Stimulated activated CD8-positive, alpha-beta memory T cell treated with anti-CD3 and anti-CD28 coated beads, Interleukin-7, amount 100 ng/mL, for 48 hours (primary cell): ENCODE measurements at regions not wholly inside any gene's neighbourhood (a gene's known extent, or its start where the extent isn't known, plus 50 kb on each side); places are given as distances from the start of the nearest gene placed in this dataset.
A peak's percentile ranks its signal among the peaks of the same experiment; 100 is the strongest.
"Not testable (repeated sequence)": the region's sequence is repeated elsewhere in the genome, so short reads cannot be mapped to it uniquely, and the experiment has no call there.

ENCODE experiments used
- DNase-seq, 2 donors: peaks; one replicate each; pipeline ENCODE4 v3.0.0-alpha.2; 2020; ENCODE audit warnings: low read depth in 1 of 2; ENCODE audit errors: extremely low read depth in 1 of 2

- DNase-seq = no peak
Observed at GRCh38 chr12:56872366-56872765, 61.8 kb downstream of the SDR9C7 start.

- DNase-seq = no peak
Observed at GRCh38 chr12:56867216-56867615, 67.0 kb downstream of the SDR9C7 start.

DNA sequence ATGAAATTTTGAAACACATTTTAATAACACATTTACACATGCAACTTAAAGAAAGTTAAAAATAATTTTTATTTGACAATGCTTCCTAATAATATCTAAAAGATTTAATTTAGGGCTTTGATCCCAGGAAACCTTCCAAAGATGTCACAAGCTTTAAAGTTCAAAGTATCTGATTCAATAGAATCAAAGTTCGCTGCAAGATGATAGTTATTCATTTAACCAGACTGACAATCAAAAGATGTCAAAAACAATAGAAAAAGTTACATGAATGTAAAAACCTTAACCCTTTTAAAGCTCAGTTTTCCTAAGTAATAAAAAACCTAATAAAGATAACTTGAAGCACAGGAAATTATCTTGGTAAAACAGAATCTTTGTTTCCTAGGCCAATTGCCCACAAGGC, 67.7 kb downstream of the SDR9C7 start:
- DNase-seq = no peak

DNA sequence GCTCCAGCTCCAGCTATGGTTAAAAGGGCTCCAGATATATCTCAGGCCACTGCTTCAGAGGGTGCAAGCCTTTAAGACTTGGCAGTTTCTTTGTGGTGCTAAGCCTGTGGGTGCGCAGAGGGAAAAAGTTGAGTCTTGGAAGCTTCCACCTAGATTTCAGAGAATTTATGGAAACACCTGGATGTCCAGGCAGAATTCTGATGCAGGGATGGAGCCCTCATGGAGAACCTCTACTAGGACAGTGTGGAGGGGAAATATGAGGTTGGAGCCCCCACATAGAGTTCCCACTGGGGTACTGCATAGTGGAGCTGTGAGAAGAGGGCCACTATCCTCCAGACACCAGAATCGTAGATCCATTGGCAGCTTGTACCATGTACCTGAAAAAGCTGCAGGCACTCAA, 69.9 kb downstream of the SDR9C7 start:
- DNase-seq = no peak

- DNase-seq = no peak
Observed at GRCh38 chr12:56863789-56864188, 70.4 kb downstream of the SDR9C7 start.

DNA sequence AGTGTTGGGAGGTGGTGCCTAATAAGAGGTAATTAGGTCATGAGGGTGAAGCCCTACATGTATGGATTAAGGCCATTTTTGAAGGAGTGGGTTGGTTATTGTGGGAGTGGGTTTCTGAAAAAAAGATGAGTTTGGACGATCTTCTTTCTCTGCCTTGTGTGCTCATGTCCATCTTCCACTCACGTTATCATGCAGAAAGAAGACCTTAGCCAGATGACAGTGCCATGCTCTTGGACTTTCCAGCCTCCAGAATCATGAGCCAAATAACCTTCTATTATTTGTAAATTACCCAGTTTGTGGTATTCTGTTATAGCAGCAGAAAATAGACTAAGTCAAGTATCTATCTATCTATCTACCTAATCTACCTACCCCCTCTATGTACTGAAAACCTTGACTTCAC, 71.9 kb downstream of the SDR9C7 start:
- no peak for DNase-seq

DNA sequence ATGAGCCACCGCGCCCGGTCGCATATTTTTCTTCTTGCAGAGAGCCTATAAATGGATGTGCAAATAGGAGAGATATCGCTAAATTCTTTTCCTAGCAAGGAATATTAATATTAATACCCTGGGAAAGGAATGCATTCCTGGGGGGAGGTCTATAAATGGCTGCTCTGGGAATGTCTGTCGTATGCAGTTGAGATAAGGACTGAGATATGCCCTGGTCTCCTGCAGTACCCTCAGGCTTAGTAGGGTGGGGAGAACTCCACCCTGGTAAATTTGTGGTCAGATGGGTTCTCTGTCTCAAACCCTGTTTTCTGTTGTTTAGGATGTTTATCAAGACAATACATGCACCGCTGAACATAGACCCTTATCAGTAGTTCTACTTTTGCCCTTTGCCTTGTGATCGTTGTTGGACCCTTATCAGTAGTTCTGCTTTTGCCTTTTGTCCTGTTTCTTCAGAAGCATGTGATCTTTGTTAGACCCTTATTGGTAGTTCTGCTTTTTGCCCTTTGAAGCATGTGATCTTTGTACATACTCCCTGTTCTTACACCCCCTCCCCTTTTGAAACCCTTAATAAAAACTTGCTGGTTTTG, 80.7 kb downstream of the SDR9C7 start:
- DNase-seq = not testable (repeated sequence)

GRCh38 chr12:56851462-56851861, 82.7 kb downstream of the SDR9C7 start:
- DNase-seq = no peak

DNA sequence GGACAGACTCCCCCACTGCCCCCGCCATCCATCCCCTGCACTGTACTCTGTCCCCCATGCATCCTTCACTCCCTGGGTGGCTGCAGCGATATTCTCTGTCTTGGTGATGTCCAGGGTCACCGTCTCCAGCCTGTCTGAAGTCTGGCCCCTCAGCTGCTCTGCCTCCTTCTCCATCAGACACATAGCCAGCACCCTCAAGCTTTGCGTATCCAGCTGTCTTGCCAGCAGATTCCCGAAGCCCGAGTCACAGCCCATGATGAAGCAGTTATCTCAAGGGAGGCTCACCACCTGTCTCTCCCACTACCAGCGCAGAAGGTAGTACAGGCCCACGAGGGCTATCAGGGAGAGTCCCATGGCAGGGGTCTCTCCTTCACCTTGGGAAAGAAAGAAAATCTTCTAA, 77.8 kb downstream of the HSD17B6 start:
- DNase-seq = no peak

DNA sequence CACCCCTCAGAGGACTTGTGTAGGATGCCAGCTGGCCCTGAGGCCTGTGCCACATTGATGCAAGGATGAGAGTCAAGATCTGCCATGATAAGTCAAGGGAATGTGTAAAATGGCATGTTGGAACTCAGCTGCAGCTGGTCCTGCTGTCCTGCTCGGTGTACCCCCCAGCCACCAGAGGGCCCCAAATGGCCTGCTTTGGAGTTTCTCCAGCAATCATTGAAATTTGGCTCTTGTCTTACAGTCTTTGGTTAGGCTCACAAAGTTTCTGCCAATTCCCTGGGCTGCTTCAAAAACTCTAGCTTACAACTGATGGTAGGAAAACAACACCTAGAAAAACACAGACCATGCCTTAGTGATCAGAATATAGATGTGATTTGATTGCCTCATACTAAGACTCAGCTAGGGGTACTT, 76.8 kb downstream of the HSD17B6 start:
- peak in 1 of 2 donors; percentile 8 for DNase-seq

GRCh38 chr12:56839489-56839848, 76.3 kb downstream of the HSD17B6 start:
- no peak for DNase-seq

- no peak for DNase-seq
Observed at GRCh38 chr12:56838621-56839488, 75.7 kb downstream of the HSD17B6 start.
